Sigmoid colon (tissue), 6 donors: ENCODE measurements at regions not wholly inside any gene's neighbourhood (a gene's known extent, or its start where the extent isn't known, plus 50 kb on each side); places are given as distances from the start of the nearest gene placed in this dataset.

Experiments used
- DNase-seq: peaks from one replicate; pipeline ENCODE4 v3.0.0-alpha.2; 2019
- H3K27ac ChIP-seq, 4 donors: fragments of 200-600 bp; sonication (generic); one replicate each; pipeline ENCODE4 v1.5.1; 2016 to 2019; ENCODE audit warnings: mild to moderate bottlenecking in 1 of 4
- H3K27me3 ChIP-seq, 3 donors: fragments of 200-600 bp; sonication (generic); one replicate each; pipeline ENCODE4 v1.5.1; 2019; ENCODE audit warnings: mild to moderate bottlenecking in 1 of 3
- H3K36me3 ChIP-seq, 4 donors: fragments of 200-600 bp; sonication (generic); one replicate each; pipeline ENCODE4 v1.5.1; 2016 to 2019
- H3K4me1 ChIP-seq, 4 donors: fragments of 200-600 bp; sonication (generic); one replicate each; pipeline ENCODE4 v1.5.1; 2017 to 2019
- H3K4me3 ChIP-seq, 4 donors: fragments of 200-600 bp; sonication (generic); one replicate each; pipeline ENCODE4 v1.5.1; 2017 to 2019; ENCODE audit warnings: mild to moderate bottlenecking in 2 of 4, moderate library complexity in 1 of 4
- H3K9me3 ChIP-seq, 4 donors: fragments of 200-600 bp in 3 of 4; sonication (generic) in 3 of 4; one replicate each; pipeline versions ENCODE4 v1.5.1 to v1.6.1; 2013 to 2019
- CTCF ChIP-seq, 4 experiments: fragments of 450-650 bp in 3 of 4; fragments of 200-600 bp in 1 of 4; IDR thresholded peaks; one replicate each; pipeline ENCODE4 v1.5.1; 2016 to 2019; ENCODE audit warnings: antibody characterized with exemption in 4 of 4, mild to moderate bottlenecking in 3 of 4, moderate library complexity in 2 of 4
- EP300 ChIP-seq, 4 donors: sonication (generic); formaldehyde crosslinking; IDR thresholded peaks; one replicate each; pipeline ENCODE4 v1.6.1; 2017; ENCODE audit warnings: antibody characterized with exemption in 4 of 4
- POLR2A ChIP-seq, 2 donors: fragments of 450-650 bp; IDR thresholded peaks; one replicate each; pipeline ENCODE4 v1.6.1; 2016; ENCODE audit warnings: antibody characterized with exemption in 2 of 2, mild to moderate bottlenecking in 2 of 2, moderate library complexity in 2 of 2
- POLR2AphosphoS5 ChIP-seq, 4 donors: sonication (generic); formaldehyde crosslinking; IDR thresholded peaks; one replicate each; pipeline ENCODE4 v1.6.1; 2017; ENCODE audit warnings: antibody characterized with exemption in 4 of 4
- WGBS, 2 donors: extraction: QIAGEN DNeasy Blood & Tissue Kit; methylation state at CpG; one replicate each; pipeline ENCODE4 v1.1.7; 2013; 5-methylcytosine and 5-hydroxymethylcytosine counted together
- intact Hi-C: fragments of 100-400 bp; cut with DNase I; formaldehyde crosslinking; loops from one replicate; pipeline ENCODE4 v1.15.1; 2023
- donor health status: healthy with polysubstance abuse.
- donor health status: healthy.

- Histone ChIP-seq H3K36me3 (no peaks in the 10 kb centered on the region), H3K4me3 (no peak overlapping the region), H3K27ac (peak overlapping the region in 1 of 4 donors; percentile 30), H3K4me1 (peaks cover 0 to 28% (median 11%) of the 10 kb centered on the region in 4 donors), H3K27me3 (no peaks in the 10 kb centered on the region), H3K9me3 (no peaks in the 10 kb centered on the region)
- intact Hi-C loops: no loop called here
- 69 to 72% methylated on average over 5 of the region's 5 CpGs for WGBS, 2 donors
- TF ChIP-seq CTCF (IDR thresholded peaks at IDR 0.05) (no peak), POLR2AphosphoS5 (IDR thresholded peaks at IDR 0.05) (no peak), POLR2A (IDR thresholded peaks at IDR 0.05) (no peak), EP300 (IDR thresholded peaks at IDR 0.05) (no peak)
- DNase-seq: no peak
Observed at GRCh38 chr10:121413951-121414350, 184.3 kb downstream of the FGFR2 start.

GRCh38 chr10:121414366-121415062 lies 183.7 kb downstream of the FGFR2 start:
- no peak overlapping the region for H3K4me3 ChIP-seq
- DNase-seq: no peak
- H3K9me3 ChIP-seq: no peaks in the 10 kb centered on the region
- no peaks in the 10 kb centered on the region for H3K27me3 ChIP-seq
- H3K27ac ChIP-seq: peak overlapping the region in 1 of 4 donors; percentile 30
- intact Hi-C loops: no loop called here
- H3K4me1 ChIP-seq: peaks cover 0 to 34% (median 11%) of the 10 kb centered on the region in 4 donors
- no peaks in the 10 kb centered on the region for H3K36me3 ChIP-seq
- no peak for TF ChIP-seq EP300 (IDR thresholded peaks at IDR 0.05)
- no peak for TF ChIP-seq CTCF (IDR thresholded peaks at IDR 0.05)
- TF ChIP-seq POLR2AphosphoS5 (IDR thresholded peaks at IDR 0.05): no peak
- TF ChIP-seq POLR2A (IDR thresholded peaks at IDR 0.05): no peak
- WGBS, 2 donors: 90% methylated on average over 1 of the region's 1 CpG

- Histone ChIP-seq H3K4me1 (peaks cover 0 to 34% (median 11%) of the 10 kb centered on the region in 4 donors), H3K27ac (peak overlapping the region in 1 of 4 donors; percentile 30), H3K9me3 (no peaks in the 10 kb centered on the region), H3K36me3 (no peaks in the 10 kb centered on the region), H3K4me3 (no peak overlapping the region), H3K27me3 (no peaks in the 10 kb centered on the region)
- TF ChIP-seq POLR2A (IDR thresholded peaks at IDR 0.05) (no peak), EP300 (IDR thresholded peaks at IDR 0.05) (no peak), POLR2AphosphoS5 (IDR thresholded peaks at IDR 0.05) (no peak), CTCF (IDR thresholded peaks at IDR 0.05) (no peak)
- 12 to 43% methylated on average over 1 of the region's 1 CpG for WGBS, 2 donors
- intact Hi-C loops: no loop called here
- no peak for DNase-seq
Observed at GRCh38 chr10:121415063-121415399, 183.2 kb downstream of the FGFR2 start.

- intact Hi-C loops: no loop called here
- Histone ChIP-seq H3K36me3 (no peaks in the 10 kb centered on the region), H3K27ac (no peak overlapping the region), H3K9me3 (no peaks in the 10 kb centered on the region), H3K4me3 (no peak overlapping the region), H3K27me3 (no peaks in the 10 kb centered on the region), H3K4me1 (peaks cover 0 to 34% (median 11%) of the 10 kb centered on the region in 4 donors)
- TF ChIP-seq CTCF (IDR thresholded peaks at IDR 0.05) (no peak), EP300 (IDR thresholded peaks at IDR 0.05) (no peak), POLR2AphosphoS5 (IDR thresholded peaks at IDR 0.05) (no peak), POLR2A (IDR thresholded peaks at IDR 0.05) (no peak)
- 93 to 98% methylated on average over 1 of the region's 1 CpG for WGBS, 2 donors
- DNase-seq: no peak
Observed at GRCh38 chr10:121416071-121416470, 182.2 kb downstream of the FGFR2 start.

- Histone ChIP-seq H3K36me3 (no peaks in the 10 kb centered on the region), H3K4me3 (no peak overlapping the region), H3K4me1 (peaks cover 0 to 34% (median 11%) of the 10 kb centered on the region in 4 donors), H3K27ac (peak overlapping the region in 1 of 4 donors; percentile 17), H3K9me3 (no peaks in the 10 kb centered on the region), H3K27me3 (no peaks in the 10 kb centered on the region)
- intact Hi-C loops: no loop called here
- no peak for DNase-seq
- 85 to 95% methylated on average over 2 of the region's 2 CpGs for WGBS, 2 donors
- TF ChIP-seq POLR2A (IDR thresholded peaks at IDR 0.05) (no peak), EP300 (IDR thresholded peaks at IDR 0.05) (no peak), CTCF (IDR thresholded peaks at IDR 0.05) (no peak), POLR2AphosphoS5 (IDR thresholded peaks at IDR 0.05) (no peak)
Observed at GRCh38 chr10:121417298-121417697, 180.9 kb downstream of the FGFR2 start.
